ENCODE measurements at regions not wholly inside any gene's neighbourhood (a gene's known extent, or its start where the extent isn't known, plus 50 kb on each side); places are given as distances from the start of the nearest gene placed in this dataset.

GRCh38 chr7:125390981-125391380 is 461.4 kb upstream of the POT1 start:
- Mint-ChIP-seq H3K27me3 (ENCODE audit: low read depth in 3 of 3) (no peaks in the 10 kb centered on the region), H3K4me3 (no peak overlapping the region), H3K27ac (no peak overlapping the region), H3K4me1 (no peaks in the 10 kb centered on the region), H3K9me3 (no peaks in the 10 kb centered on the region), H3K36me3 (no peaks in the 10 kb centered on the region)
- Histone ChIP-seq H3K9ac (ENCODE audit: insufficient read depth, low read length, poor library complexity, severe bottlenecking) (no peak overlapping the region), H3K4me1 (ENCODE audit: control insufficient read depth in 1 of 2, insufficient read depth in 2 of 2, low read length in 2 of 2) (no peaks in the 10 kb centered on the region), H2AFZ (ENCODE audit: insufficient read depth, low read depth, low read length, poor library complexity, severe bottlenecking) (no peak overlapping the region), H3K79me2 (ENCODE audit: insufficient read depth, low read length) (no peaks in the 10 kb centered on the region), H3K4me3 (replicated peaks in 1 of 3; ENCODE audit: low read depth in 2 of 3, low read length in 3 of 3) (no peak overlapping the region), H3K27ac (ENCODE audit: low read depth in 1 of 2, low read length in 2 of 2) (no peak overlapping the region), H3K4me2 (replicated peaks; ENCODE audit: extremely low read depth, low read length, poor library complexity, severe bottlenecking) (no peak overlapping the region), H3K36me3 (replicated peaks in 1 of 2; ENCODE audit: control insufficient read depth in 1 of 2, insufficient read depth in 2 of 2, low read length in 2 of 2) (no peaks in the 10 kb centered on the region), H3K9me3 (replicated peaks in 1 of 2; ENCODE audit: control insufficient read depth in 1 of 2, insufficient read depth in 1 of 2, low read length in 2 of 2) (no peaks in the 10 kb centered on the region), H3K27me3 (ENCODE audit: control insufficient read depth in 2 of 2, insufficient read depth in 2 of 2, low read length in 2 of 2) (no peaks in the 10 kb centered on the region), H4K20me1 (ENCODE audit: insufficient read depth, low read length) (no peaks in the 10 kb centered on the region)
- DNase-seq = no peak
- no CpG with 5 or more reads among the region's 3 CpGs for WGBS (ENCODE audit: insufficient coverage)
- no peak for TF ChIP-seq CTCF (IDR thresholded peaks at IDR 0.05)
- intact Hi-C loops (cut with micrococcal nuclease) = no loop called here

- no peak overlapping the region for H3K27ac Mint-ChIP-seq
- no peaks in the 10 kb centered on the region for H3K36me3 ChIP-seq (replicated peaks in 1 of 2; ENCODE audit: control insufficient read depth in 1 of 2, insufficient read depth in 2 of 2, low read length in 2 of 2)
- no peak overlapping the region for H3K4me2 ChIP-seq (replicated peaks; ENCODE audit: extremely low read depth, low read length, poor library complexity, severe bottlenecking)
- H3K9ac ChIP-seq (ENCODE audit: insufficient read depth, low read length, poor library complexity, severe bottlenecking) = no peak overlapping the region
- H3K27me3 ChIP-seq (ENCODE audit: control insufficient read depth in 2 of 2, insufficient read depth in 2 of 2, low read length in 2 of 2) = no peaks in the 10 kb centered on the region
- no peaks in the 10 kb centered on the region for H3K36me3 Mint-ChIP-seq
- no CpG with 5 or more reads among the region's 3 CpGs for WGBS (ENCODE audit: insufficient coverage)
- H3K4me3 ChIP-seq (replicated peaks in 1 of 3; ENCODE audit: low read depth in 2 of 3, low read length in 3 of 3) = no peak overlapping the region
- no peaks in the 10 kb centered on the region for H3K79me2 ChIP-seq (ENCODE audit: insufficient read depth, low read length)
- peaks cover 0 to 8% (median 3%) of the 10 kb centered on the region in 7 donors for H3K9me3 Mint-ChIP-seq
- no peak overlapping the region for H2AFZ ChIP-seq (ENCODE audit: insufficient read depth, low read depth, low read length, poor library complexity, severe bottlenecking)
- H3K4me1 ChIP-seq (ENCODE audit: control insufficient read depth in 1 of 2, insufficient read depth in 2 of 2, low read length in 2 of 2) = no peaks in the 10 kb centered on the region
- no peaks in the 10 kb centered on the region for H4K20me1 ChIP-seq (ENCODE audit: insufficient read depth, low read length)
- no peaks in the 10 kb centered on the region for H3K4me1 Mint-ChIP-seq
- peaks cover 0 to 2% (median 0%) of the 10 kb centered on the region in 3 donors for H3K27me3 Mint-ChIP-seq (ENCODE audit: low read depth in 3 of 3)
- no peak for DNase-seq
- H3K9me3 ChIP-seq (replicated peaks in 1 of 2; ENCODE audit: control insufficient read depth in 1 of 2, insufficient read depth in 1 of 2, low read length in 2 of 2) = peaks cover 0 to 4% of the 10 kb centered on the region in 2 donors
- intact Hi-C loops (cut with micrococcal nuclease) = no loop called here
- no peak overlapping the region for H3K4me3 Mint-ChIP-seq
- no peak for TF ChIP-seq CTCF (IDR thresholded peaks at IDR 0.05)
- H3K27ac ChIP-seq (ENCODE audit: low read depth in 1 of 2, low read length in 2 of 2) = no peak overlapping the region
These were observed 456.6 kb upstream of the POT1 start for GRCh38 chr7:125386211-125386610.

All from CD14-positive monocyte (primary cell).